GM18909 (cell line): ENCODE measurements at regions not wholly inside any gene's neighbourhood (a gene's known extent, or its start where the extent isn't known, plus 50 kb on each side); places are given as distances from the start of the nearest gene placed in this dataset.

ENCODE experiments used
- ATAC-seq: cut with Tn5 transposase; IDR thresholded peaks from one replicate; pipeline ENCODE4 v1.9.1; 2021; ENCODE audit warnings: mild to moderate bottlenecking; ENCODE audit not compliant: unreplicated experiment, poor library complexity

- ATAC-seq: no peak
These were observed 128.0 kb downstream of the KIF20B start for GRCh38 chr10:89829262-89829886.

- ATAC-seq: no peak
These were observed 128.5 kb downstream of the KIF20B start for GRCh38 chr10:89829887-89830269.

GRCh38 chr10:89830624-89831023 lies 129.2 kb downstream of the KIF20B start:
- ATAC-seq: no peak

GRCh38 chr10:89836840-89837164 lies 135.4 kb downstream of the KIF20B start:
- no peak for ATAC-seq

- peak; percentile 64 for ATAC-seq
These were observed 136.0 kb downstream of the KIF20B start for GRCh38 chr10:89837165-89838043.

GRCh38 chr10:89838044-89838615 lies 136.7 kb downstream of the KIF20B start:
- ATAC-seq: no peak

GRCh38 chr10:89845541-89846280 lies 144.3 kb downstream of the KIF20B start:
- ATAC-seq: no peak

- no peak for ATAC-seq
These were observed 144.9 kb downstream of the KIF20B start for GRCh38 chr10:89846281-89846630.

GRCh38 chr10:89846786-89847185 lies 145.4 kb downstream of the KIF20B start:
- ATAC-seq: no peak

GRCh38 chr10:89852872-89853271 lies 151.5 kb downstream of the KIF20B start:
- no peak for ATAC-seq

- no peak for ATAC-seq
These were observed 152.4 kb downstream of the KIF20B start for GRCh38 chr10:89853781-89854191.

- no peak for ATAC-seq
These were observed 156.1 kb downstream of the KIF20B start for GRCh38 chr10:89857431-89858042.

GRCh38 chr10:89861199-89861573 lies 159.8 kb downstream of the KIF20B start:
- ATAC-seq: no peak

GRCh38 chr10:89861584-89862301 lies 160.4 kb downstream of the KIF20B start:
- ATAC-seq: no peak

GRCh38 chr10:89867964-89868363 lies 166.6 kb downstream of the KIF20B start:
- ATAC-seq: no peak

GRCh38 chr10:89869180-89869579 lies 167.8 kb downstream of the KIF20B start:
- no peak for ATAC-seq

- ATAC-seq: no peak
These were observed 168.3 kb downstream of the KIF20B start for GRCh38 chr10:89869592-89870156.

GRCh38 chr10:89870936-89871335 lies 169.5 kb downstream of the KIF20B start:
- ATAC-seq: no peak

GRCh38 chr10:89873055-89873454 lies 171.7 kb downstream of the KIF20B start:
- ATAC-seq: peak; percentile 84

- no peak for ATAC-seq
These were observed 174.2 kb downstream of the KIF20B start for GRCh38 chr10:89875557-89875956.
